ENCODE measurements at regions not wholly inside any gene's neighbourhood (a gene's known extent, or its start where the extent isn't known, plus 50 kb on each side); places are given as distances from the start of the nearest gene placed in this dataset.

DNA sequence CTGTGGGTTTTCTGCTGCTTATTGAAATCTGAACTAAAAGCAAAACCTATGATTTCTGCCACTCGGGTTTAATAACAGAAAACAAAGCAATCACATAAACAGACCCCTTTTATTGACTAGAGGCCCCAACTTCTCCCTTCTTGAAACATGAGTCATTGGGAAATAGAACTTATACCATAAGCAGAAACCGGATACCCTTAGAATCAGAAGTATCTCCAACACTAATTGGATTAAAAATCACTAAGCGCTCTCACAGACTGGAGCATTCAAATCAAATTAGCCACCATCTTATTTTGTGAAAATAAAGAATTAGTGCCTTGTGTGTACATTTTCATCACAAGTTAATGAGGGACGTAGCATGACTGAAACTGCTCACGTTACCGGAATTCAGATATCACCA is 206.9 kb downstream of the WDR11 start:
- no peak overlapping the region for H3K27ac ChIP-seq (ENCODE audit: low read depth, low read length)
- H3K4me3 ChIP-seq (ENCODE audit: low read length): no peak overlapping the region
- Mint-ChIP-seq H3K9me3 (no peaks in the 10 kb centered on the region), H3K27ac (no peak overlapping the region), H3K4me1 (no peaks in the 10 kb centered on the region), H3K27me3 (ENCODE audit: insufficient read depth) (no peaks in the 10 kb centered on the region), H3K4me3 (no peak overlapping the region), H3K36me3 (ENCODE audit: low read depth) (no peaks in the 10 kb centered on the region)
- peaks cover 5% of the 10 kb centered on the region for H3K27me3 ChIP-seq (ENCODE audit: control insufficient read depth, insufficient read depth, low read length, poor library complexity, severe bottlenecking)
- no peak overlapping the region for H3K9ac ChIP-seq (ENCODE audit: extremely low read depth, low read length, poor library complexity, severe bottlenecking)
- no peaks in the 10 kb centered on the region for H3K36me3 ChIP-seq (ENCODE audit: control insufficient read depth, insufficient read depth, low read length)
- TF ChIP-seq, protein P1, sequence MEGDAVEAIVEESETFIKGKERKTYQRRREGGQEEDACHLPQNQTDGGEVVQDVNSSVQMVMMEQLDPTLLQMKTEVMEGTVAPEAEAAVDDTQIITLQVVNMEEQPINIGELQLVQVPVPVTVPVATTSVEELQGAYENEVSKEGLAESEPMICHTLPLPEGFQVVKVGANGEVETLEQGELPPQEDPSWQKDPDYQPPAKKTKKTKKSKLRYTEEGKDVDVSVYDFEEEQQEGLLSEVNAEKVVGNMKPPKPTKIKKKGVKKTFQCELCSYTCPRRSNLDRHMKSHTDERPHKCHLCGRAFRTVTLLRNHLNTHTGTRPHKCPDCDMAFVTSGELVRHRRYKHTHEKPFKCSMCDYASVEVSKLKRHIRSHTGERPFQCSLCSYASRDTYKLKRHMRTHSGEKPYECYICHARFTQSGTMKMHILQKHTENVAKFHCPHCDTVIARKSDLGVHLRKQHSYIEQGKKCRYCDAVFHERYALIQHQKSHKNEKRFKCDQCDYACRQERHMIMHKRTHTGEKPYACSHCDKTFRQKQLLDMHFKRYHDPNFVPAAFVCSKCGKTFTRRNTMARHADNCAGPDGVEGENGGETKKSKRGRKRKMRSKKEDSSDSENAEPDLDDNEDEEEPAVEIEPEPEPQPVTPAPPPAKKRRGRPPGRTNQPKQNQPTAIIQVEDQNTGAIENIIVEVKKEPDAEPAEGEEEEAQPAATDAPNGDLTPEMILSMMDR (conservative IDR thresholded peaks at IDR 0.05): no peak
- no peaks in the 10 kb centered on the region for H3K4me1 ChIP-seq (ENCODE audit: control insufficient read depth, insufficient read depth, low read length)
- H3K9me3 ChIP-seq (ENCODE audit: control insufficient read depth, low read length): no peaks in the 10 kb centered on the region
- 93% methylated on average over 6 of the region's 6 CpGs; no CpG with 5 or more reads in 1 of the 2 experiments for WGBS, 2 experiments (ENCODE audit: insufficient coverage in 1 of 2, insufficient read length in 1 of 2)
- DNase-seq: no peak

DNA sequence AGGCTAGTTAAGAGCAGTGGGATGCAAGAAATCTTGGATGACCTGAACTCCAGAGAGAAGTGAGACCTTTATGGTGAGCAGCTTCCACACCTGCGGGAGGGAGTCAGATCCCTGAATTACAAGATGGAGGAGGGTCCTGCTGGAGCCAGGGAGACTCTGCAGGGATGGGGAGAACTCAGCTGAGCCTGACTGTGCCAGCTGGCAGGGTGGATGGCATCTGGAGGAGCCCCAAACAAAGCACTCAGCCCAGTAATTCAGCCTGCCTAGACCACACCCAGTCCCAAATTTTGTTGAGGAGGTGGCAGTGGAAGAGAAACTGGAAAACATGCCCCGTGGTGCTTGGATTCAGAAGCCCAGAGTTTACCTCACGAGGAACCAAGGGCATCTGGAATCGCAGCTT is 208.2 kb downstream of the WDR11 start:
- Mint-ChIP-seq H3K27ac (no peak overlapping the region), H3K9me3 (no peaks in the 10 kb centered on the region), H3K36me3 (ENCODE audit: low read depth) (no peaks in the 10 kb centered on the region), H3K27me3 (ENCODE audit: insufficient read depth) (no peaks in the 10 kb centered on the region), H3K4me1 (peaks cover 2% of the 10 kb centered on the region), H3K4me3 (no peak overlapping the region)
- H3K27me3 ChIP-seq (ENCODE audit: control insufficient read depth, insufficient read depth, low read length, poor library complexity, severe bottlenecking): peaks cover 7% of the 10 kb centered on the region
- 88 to 93% methylated on average over 4 of the region's 4 CpGs for WGBS, 2 experiments (ENCODE audit: insufficient coverage in 1 of 2, insufficient read length in 1 of 2)
- H3K4me1 ChIP-seq (ENCODE audit: control insufficient read depth, insufficient read depth, low read length): peaks cover 4% of the 10 kb centered on the region
- no peaks in the 10 kb centered on the region for H3K36me3 ChIP-seq (ENCODE audit: control insufficient read depth, insufficient read depth, low read length)
- H3K9me3 ChIP-seq (ENCODE audit: control insufficient read depth, low read length): no peaks in the 10 kb centered on the region
- TF ChIP-seq, protein P1 (conservative IDR thresholded peaks at IDR 0.05): no peak
- DNase-seq: no peak
- no peak overlapping the region for H3K4me3 ChIP-seq (ENCODE audit: low read length)
- no peak overlapping the region for H3K27ac ChIP-seq (ENCODE audit: low read depth, low read length)
- no peak overlapping the region for H3K9ac ChIP-seq (ENCODE audit: extremely low read depth, low read length, poor library complexity, severe bottlenecking)

GRCh38 chr10:121062115-121062514 is 211.0 kb downstream of the WDR11 start:
- Mint-ChIP-seq H3K4me3 (no peak overlapping the region), H3K27me3 (ENCODE audit: insufficient read depth) (no peaks in the 10 kb centered on the region), H3K27ac (no peak overlapping the region), H3K9me3 (no peaks in the 10 kb centered on the region), H3K4me1 (peaks cover 2% of the 10 kb centered on the region), H3K36me3 (ENCODE audit: low read depth) (no peaks in the 10 kb centered on the region)
- TF ChIP-seq, protein P1 (conservative IDR thresholded peaks at IDR 0.05): no peak
- 87 to 100% methylated on average over 1 to 3 of the region's 3 CpGs for WGBS, 2 experiments (ENCODE audit: insufficient coverage in 1 of 2, insufficient read length in 1 of 2)
- no peak for DNase-seq
- H3K36me3 ChIP-seq (ENCODE audit: control insufficient read depth, insufficient read depth, low read length): no peaks in the 10 kb centered on the region
- no peak overlapping the region for H3K9ac ChIP-seq (ENCODE audit: extremely low read depth, low read length, poor library complexity, severe bottlenecking)
- H3K27ac ChIP-seq (ENCODE audit: low read depth, low read length): no peak overlapping the region
- H3K9me3 ChIP-seq (ENCODE audit: control insufficient read depth, low read length): no peaks in the 10 kb centered on the region
- H3K27me3 ChIP-seq (ENCODE audit: control insufficient read depth, insufficient read depth, low read length, poor library complexity, severe bottlenecking): peaks cover 7% of the 10 kb centered on the region
- H3K4me1 ChIP-seq (ENCODE audit: control insufficient read depth, insufficient read depth, low read length): peaks cover 4% of the 10 kb centered on the region
- no peak overlapping the region for H3K4me3 ChIP-seq (ENCODE audit: low read length)
